Stimulated activated CD8-positive, alpha-beta memory T cell treated with anti-CD3 and anti-CD28 coated beads, Interleukin-2, amount 100 ng/mL, for 48 hours (primary cell): ENCODE measurements at regions not wholly inside any gene's neighbourhood (a gene's known extent, or its start where the extent isn't known, plus 50 kb on each side); places are given as distances from the start of the nearest gene placed in this dataset.
"Not testable (repeated sequence)": the region's sequence is repeated elsewhere in the genome, so short reads cannot be mapped to it uniquely, and the experiment has no call there.

ENCODE experiments used
- DNase-seq, 2 donors: peaks; one replicate each; pipeline ENCODE4 v3.0.0-alpha.2; 2020; ENCODE audit warnings: low read depth in 2 of 2

DNA sequence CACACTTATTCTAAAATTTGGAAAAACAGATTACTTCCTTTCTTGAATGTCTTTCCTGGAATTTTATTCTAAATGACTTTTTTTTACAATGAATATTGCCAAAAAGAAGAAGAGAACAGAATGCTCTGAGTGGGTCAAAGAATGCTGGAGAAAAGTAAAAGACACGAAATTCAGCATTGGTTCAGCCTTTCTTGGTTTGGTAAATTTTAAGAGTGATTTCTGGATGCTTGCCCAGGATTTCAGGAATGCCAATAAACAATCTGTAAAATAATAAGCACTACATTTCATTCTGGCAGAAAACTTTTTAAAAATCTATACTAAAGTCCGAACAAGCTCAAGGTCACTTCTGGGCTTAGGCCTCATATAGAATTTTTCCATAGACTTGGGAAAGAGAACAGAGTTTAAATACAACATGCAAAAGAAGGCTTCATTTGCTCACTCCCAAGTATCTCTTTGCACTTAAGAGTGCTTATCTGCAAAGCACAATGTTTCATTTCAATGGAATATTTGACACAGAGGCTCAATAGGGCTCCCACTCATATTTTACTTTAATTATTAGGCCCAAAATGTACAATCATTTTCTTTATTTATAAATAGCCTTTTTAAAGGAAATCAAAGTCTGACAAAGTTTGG is 359.5 kb upstream of the ANKRD30A start:
- DNase-seq, result no peak

- no peak for DNase-seq
Measured at GRCh38 chr10:36764823-36765222, 360.6 kb upstream of the ANKRD30A start.

- DNase-seq, result no peak
Measured at GRCh38 chr10:36761121-36761520, 364.3 kb upstream of the ANKRD30A start.

GRCh38 chr10:36759141-36759805 is 366.1 kb upstream of the ANKRD30A start:
- DNase-seq, result no peak

DNA sequence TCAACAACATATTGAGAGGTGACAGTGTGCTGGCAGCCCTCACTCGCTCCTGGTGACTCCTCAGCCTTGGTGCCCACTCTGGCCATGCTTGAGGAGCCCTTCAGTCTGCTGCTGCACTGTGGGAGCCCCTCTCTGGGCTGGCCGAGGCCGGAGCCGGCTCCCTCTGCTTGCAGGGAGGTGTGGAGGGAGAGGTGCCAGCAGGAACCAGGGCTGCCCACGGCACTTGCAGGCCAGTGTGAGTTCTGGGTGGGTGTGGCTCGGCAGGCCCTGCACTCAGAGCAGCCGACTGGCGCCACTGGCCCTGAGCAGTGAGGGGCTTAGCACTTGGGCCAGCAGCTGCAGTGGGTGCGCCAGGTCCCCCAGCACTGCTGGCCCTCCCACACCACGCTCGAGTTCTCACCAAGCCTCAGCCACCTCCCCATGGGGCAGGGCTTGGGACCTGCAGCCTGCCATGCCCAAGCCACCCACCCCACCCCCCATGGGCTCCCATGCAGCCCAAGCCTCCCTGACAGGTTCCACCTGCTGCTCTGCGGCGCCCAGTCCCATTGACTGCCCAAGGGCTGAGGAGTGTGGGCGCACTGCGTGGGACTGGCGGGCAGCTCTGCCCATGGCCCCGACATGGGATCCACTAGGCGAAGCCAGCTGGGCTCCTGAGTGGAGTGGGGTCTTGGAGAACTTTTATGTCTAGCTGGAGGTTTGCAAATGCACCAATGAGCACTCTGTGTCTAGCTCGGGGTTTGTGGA is 377.1 kb upstream of the ANKRD30A start:
- DNase-seq, result no peak

DNA sequence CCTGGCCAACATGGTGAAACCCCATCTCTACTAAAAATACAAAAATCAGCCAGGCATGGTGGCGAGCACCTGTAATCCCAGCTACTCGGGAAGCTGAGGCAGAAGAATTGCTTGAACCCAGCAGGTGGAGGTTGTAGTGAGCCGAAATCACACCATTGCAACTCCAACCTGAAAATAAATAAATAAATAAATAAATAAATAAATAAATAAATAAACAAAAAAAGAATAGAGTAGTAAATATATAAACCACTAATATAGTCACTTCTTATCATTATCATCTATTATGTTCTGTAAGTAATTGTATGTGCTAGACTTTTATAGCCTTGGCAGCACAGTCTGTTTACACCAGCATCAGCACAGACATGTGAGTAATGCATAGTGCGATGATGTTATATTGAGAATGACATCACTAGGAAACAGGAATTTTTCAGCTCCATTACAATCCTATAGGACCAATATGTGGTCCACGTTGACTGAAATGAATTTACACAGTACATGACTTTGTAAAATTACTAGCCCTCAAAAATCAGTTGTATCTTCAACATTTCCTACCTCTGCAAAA is 385.4 kb upstream of the ANKRD30A start:
- no peak for DNase-seq

DNA sequence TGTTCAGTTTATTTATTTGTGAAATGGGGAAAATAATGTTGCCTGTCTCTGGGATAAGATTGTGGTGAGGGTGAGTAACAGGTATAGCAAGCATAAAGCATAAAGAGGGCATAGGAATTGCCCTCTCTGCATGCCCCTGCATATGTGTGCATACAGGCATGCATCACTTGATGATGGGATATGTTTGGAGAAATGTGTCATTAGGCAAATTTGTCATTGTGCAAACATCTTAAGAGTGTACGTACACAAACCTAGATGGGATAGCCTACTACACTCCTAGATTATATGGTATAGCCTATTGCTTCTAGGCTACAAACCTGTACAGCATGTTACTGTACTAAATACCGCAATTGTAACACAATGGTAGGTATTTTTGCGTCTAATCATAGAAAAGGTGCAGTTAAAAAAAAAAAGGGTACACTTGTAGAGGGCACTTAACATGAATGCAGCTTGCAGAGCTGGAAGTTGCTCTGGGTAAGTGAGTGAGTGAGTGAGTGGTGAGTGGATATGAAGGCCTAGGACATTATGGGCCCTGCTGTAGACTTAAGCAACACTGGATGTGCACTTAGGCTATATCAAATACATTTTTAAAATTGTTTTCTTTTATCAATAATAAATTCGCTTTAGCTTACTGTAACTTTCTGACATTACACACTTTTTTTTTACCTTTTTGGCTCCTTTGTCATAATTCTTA is 386.5 kb upstream of the ANKRD30A start:
- DNase-seq, result no peak

DNA sequence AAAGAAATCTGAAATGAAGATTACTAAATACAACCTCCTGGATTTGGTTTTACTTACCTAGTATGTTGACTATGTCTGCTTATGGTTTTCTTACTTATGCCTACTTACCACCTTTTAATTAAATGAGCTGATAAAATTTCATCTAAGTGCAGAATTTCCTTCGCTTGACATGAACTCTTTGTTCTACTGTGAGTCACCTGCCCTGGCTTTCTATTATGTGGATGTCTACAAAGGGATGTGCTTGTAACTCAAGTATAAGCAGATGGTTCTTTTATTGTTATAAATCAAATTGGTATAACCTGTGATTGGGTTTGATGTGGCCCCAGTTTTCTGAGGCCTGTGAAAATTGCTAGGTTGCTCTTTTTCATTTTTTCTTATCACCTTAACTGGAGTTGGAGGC is 389.1 kb upstream of the ANKRD30A start:
- DNase-seq, result no peak

- DNase-seq, result not testable (repeated sequence)
Measured at GRCh38 chr10:36734590-36734989, 390.8 kb upstream of the ANKRD30A start.

DNA sequence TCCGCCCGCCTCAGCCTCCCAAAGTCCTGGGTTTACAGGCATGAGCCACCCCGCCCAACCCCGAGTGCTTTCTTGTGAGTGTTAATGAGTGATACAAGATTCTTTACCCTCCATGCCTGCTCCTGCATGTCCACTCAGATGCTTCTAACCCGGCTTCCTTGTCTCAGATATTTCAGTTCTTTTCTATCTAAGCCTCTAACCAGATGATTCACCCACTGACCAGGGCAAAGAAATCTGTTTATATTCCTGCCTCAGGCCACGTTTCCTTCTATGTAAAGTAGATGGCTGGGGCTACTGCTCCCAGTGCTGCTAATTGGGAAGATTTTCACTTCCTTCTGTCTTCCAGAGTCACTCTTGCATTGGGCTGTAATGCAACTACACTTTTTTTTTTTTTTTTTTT is 395.1 kb upstream of the ANKRD30A start:
- DNase-seq, result no peak

DNA sequence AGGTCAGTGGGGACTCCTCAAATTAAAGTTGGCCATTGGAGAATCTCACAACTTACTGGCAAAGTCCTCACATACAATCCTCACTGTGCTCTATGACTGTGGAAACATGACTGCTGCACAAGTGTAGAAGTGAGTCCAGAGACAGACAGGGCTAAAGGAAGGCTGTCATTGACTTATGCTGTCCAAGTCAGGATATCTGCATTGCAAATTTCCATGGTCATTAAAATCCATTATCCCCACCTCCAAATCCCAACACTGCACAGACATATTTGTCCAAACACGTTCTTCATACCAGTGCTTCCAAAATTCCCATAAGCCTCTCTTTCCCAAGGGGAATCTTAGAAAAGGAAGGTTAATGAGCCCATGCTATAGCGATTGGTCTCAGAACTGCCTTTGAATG is 396.8 kb upstream of the ANKRD30A start:
- no peak for DNase-seq

DNA sequence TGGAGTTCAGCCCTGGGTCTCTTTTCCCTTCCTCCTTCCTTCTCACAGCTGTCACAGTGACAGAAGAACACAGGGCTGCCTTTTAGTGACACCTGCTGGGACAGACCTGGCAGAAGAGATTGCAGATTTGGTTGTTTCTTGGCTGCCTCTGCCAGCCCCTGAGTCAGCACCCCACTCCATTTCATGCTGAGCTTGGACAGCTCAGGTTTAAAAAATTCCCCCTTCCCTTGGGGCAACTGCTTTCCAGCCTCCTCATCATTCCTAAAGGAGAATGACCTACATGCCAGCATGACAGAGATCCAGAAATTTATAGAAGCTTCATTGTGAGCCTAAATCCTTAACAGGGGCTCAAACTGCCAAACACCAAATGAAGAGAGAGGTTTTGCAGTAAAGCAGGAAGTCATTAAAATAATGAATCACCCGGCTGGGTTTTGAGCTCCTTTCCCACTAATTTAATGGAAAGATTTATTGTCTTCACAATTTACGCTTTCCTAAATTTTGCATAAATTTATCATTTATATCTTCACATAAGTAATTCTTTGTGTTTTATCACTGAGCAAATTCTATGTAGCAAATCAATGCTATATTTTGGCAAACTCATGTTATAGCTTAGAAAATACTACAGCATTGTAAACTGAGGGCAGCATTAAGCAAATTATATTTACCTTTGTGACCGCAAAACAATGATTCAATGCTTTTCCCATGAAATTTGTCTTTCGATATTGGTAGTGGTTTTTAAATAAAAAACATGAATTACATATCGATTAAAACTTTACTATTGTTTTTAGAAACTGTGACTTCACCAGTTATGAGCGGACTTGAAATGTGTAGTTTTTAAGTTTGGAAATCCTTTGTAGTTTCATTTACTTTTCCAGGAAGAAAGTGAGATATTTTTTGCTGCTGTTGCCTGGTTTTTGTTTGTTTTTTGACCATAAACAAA is 399.5 kb upstream of the ANKRD30A start:
- no peak for DNase-seq

DNA sequence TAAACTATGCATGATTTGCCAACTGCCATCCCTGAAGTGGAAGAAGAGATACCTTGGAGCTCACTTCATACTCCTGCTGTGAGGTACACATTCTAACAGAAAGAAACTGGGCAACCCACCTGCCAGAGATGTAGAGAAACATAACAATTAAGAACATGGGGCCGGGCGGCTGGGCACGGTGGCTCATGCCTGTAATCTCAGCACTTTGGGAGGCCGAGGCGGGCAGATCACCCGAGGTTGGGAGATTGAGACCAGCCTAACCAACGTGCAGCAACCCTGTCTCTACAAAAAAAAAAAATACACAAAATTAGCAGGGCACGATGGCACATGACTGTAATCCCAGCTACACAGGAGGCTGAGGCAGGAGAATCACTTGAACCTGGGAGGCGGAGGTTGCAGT is 402.6 kb upstream of the ANKRD30A start:
- DNase-seq, result no peak

DNA sequence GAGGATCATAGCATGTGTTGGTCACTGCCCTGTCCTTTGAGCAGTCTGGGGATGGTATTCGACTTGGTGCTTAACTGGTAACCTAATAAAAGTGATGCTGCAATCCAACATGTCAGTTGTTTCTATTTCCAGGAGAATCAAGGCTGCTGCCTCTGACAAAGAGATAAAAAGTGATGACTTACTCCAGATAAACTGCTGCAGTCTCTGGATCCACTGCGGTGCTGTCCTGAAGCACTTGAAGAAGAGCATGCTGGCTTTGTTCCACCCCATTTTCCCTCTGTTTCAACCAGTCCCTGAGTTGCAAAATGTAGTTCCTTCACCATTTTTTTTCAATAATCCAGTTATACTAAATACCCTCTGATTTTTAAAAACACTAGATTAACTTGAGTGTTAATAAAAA is 403.5 kb upstream of the ANKRD30A start:
- no peak for DNase-seq

GRCh38 chr10:36720895-36721294 is 404.5 kb upstream of the ANKRD30A start:
- DNase-seq, result no peak

- no peak for DNase-seq
Measured at GRCh38 chr10:36717118-36717517, 408.3 kb upstream of the ANKRD30A start.

- no peak for DNase-seq
Measured at GRCh38 chr10:36716291-36716690, 409.1 kb upstream of the ANKRD30A start.

- DNase-seq, result no peak
Measured at GRCh38 chr10:36712695-36713094, 412.7 kb upstream of the ANKRD30A start.

GRCh38 chr10:36711361-36711760 is 414.0 kb upstream of the ANKRD30A start:
- DNase-seq, result no peak

DNA sequence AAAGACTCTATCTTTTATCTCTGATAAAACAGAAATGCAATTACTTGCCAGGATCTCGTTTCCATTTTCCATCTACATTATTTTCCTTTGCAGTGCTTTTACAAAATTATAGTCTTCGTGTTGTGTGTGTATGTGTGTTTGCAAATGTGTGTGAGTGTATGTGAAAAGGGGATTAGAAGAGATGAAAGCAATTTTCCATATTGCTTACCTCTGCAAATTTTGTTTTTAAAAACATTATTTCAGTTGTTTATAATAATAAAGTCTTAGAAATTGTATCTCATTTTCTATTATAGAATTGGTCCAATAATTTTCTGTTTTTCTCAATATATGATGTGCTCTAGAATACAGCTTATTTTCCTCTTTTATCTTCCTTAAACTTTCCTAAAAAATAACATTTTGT is 421.3 kb upstream of the ANKRD30A start:
- DNase-seq, result no peak

- DNase-seq, result no peak
Measured at GRCh38 chr10:36703179-36703578, 422.2 kb upstream of the ANKRD30A start.
